NT2/D1 (cell line): ENCODE measurements at regions not wholly inside any gene's neighbourhood (a gene's known extent, or its start where the extent isn't known, plus 50 kb on each side); places are given as distances from the start of the nearest gene placed in this dataset.

Experiments used
- DNase-seq: peaks from one replicate; pipeline ENCODE4 v3.0.0-alpha.2; 2011; ENCODE audit warnings: low read depth, low spot score
- H3K27me3 ChIP-seq: 2 replicates; pipeline ENCODE4 v1.6.0; 2011; ENCODE audit warnings: mild to moderate bottlenecking; ENCODE audit not compliant: insufficient read length, insufficient read depth
- H3K36me3 ChIP-seq: 2 replicates; pipeline ENCODE4 v1.6.1; 2011; ENCODE audit warnings: mild to moderate bottlenecking, low read length, mixed read lengths; ENCODE audit not compliant: insufficient read depth, insufficient read length
- H3K4me1 ChIP-seq: 2 replicates; pipeline ENCODE4 v1.5.1; 2011; ENCODE audit not compliant: insufficient read depth, insufficient read length
- H3K4me3 ChIP-seq: 2 replicates; pipeline ENCODE4 v1.5.1; 2011; ENCODE audit warnings: low read depth; ENCODE audit not compliant: insufficient read length
- H3K9ac ChIP-seq: 2 replicates; pipeline ENCODE4 v1.6.0; 2011; ENCODE audit warnings: low read depth; ENCODE audit not compliant: insufficient read length
- H3K9me3 ChIP-seq: 2 replicates; pipeline ENCODE4 v1.5.1; 2011; ENCODE audit warnings: mild to moderate bottlenecking, low read length; ENCODE audit not compliant: insufficient read depth
- SUZ12 ChIP-seq: IDR thresholded peaks from 2 replicates; pipeline ENCODE4 v1.6.1; 2011; ENCODE audit not compliant: insufficient read length, insufficient read depth; ENCODE audit errors: extremely low read depth
- YY1 ChIP-seq: IDR thresholded peaks from 2 replicates; pipeline ENCODE4 v1.6.1; 2011; ENCODE audit not compliant: insufficient read length, insufficient read depth
- ZNF274 ChIP-seq: IDR thresholded peaks from 2 replicates; pipeline ENCODE4 v1.6.1; 2011; ENCODE audit warnings: mild to moderate bottlenecking, low read depth, low read length

DNA sequence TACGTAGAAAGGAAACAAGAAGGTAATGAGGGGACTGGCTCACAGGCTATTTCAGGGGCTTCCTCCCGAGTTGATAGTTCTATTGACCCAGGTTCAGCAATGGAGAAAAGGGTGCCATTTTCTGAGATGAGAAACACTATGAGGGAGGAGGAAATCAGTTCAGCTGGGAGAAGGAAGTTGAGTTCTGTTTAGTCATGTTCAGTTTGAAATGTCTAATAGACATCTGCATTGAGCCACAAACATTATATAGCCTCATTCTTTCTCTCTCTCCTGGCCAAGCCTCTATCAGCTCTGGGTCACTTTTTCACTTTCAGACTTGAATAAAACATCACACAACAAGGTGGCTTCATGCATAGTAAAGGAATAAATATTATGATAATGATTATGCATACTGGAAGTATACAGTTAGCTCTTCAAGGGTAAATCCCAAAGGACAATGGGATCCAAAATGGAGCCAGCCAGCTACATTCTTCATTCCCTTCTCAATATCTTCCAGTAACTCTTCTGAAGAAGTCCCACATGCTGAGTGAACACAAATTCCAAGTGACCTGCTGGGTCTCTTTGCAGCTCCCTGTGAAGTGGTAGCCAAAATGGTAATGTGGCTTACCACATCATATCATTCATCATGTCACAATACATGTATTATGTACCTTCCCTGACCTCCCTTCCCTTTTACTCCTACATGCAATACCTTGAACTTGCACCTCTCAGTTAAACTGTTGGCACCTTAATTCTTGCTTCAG, 80.9 kb upstream of the CD44 start:
- H3K9me3 ChIP-seq: no peaks in the 10 kb centered on the region
- no peak for TF ChIP-seq YY1
- no peak for TF ChIP-seq ZNF274
- no peak for TF ChIP-seq SUZ12
- no peak overlapping the region for H3K9ac ChIP-seq
- no peaks in the 10 kb centered on the region for H3K36me3 ChIP-seq
- no peaks in the 10 kb centered on the region for H3K27me3 ChIP-seq
- DNase-seq: no peak
- no peaks in the 10 kb centered on the region for H3K4me1 ChIP-seq
- no peak overlapping the region for H3K4me3 ChIP-seq

DNA sequence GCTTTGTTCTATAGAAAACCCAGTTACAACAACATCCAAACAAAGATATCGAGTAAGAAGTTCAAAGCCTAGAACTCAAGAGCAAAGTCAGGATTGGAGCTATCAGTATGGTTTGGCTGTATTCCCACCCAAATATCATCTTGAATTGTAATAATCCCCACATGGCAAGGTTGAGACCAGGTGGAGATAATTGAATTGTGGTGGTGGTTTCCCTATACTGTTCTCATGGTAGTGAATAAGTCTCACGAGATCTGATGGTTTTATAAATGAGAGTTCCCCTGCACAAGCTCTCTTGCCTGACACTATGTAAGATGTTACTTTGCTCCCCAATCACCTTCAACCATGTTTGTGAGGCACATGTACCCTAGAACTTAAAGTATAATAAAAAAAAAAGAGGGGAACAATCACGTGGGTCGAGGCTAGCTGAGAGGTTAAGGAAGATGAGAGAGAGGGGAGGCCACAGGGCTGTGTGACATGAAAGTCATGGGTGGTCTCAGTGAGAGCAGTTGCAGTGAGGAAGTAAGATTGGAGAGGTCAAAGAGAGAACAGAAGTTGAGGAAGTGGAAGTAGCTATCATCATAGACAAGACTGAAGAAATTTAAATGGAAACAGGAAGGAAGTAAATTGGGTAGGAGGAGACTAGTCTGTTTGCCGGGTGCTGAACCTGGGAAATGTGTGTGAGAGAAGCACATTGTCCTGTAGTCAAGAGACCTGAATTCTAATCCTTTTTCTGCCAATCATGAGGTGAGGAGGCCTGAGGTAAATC, 80.1 kb upstream of the CD44 start:
- H3K9me3 ChIP-seq: no peaks in the 10 kb centered on the region
- H3K9ac ChIP-seq: no peak overlapping the region
- no peak for TF ChIP-seq ZNF274
- no peak for TF ChIP-seq YY1
- no peak for TF ChIP-seq SUZ12
- H3K4me3 ChIP-seq: no peak overlapping the region
- no peak for DNase-seq
- no peaks in the 10 kb centered on the region for H3K36me3 ChIP-seq
- no peaks in the 10 kb centered on the region for H3K27me3 ChIP-seq
- H3K4me1 ChIP-seq: no peaks in the 10 kb centered on the region

- no peaks in the 10 kb centered on the region for H3K4me1 ChIP-seq
- DNase-seq: no peak
Observed at GRCh38 chr11:35061516-35062440, 77.2 kb upstream of the CD44 start.

DNA sequence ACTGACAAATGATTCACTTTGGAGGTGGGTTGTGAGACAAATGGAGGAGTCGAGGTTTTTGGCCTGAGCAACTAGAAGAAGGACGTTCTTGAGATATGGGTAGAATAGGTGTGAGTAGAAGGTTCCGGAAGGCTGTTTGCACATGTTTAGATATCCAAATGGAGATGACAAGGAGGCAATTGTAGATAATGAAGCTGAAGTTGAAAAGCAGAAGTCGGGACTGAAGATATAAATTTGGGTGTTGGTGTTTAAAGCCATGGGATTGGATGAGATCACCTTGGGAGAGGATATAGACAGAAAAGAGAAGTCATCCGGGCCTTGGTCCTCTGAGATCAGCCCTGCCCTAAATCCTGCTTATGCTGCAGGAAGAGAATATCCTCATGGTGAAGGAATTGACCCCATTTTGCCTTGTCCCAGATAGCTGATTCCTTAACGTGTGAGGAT, 75.5 kb upstream of the CD44 start:
- H3K27me3 ChIP-seq: no peaks in the 10 kb centered on the region
- no peaks in the 10 kb centered on the region for H3K4me1 ChIP-seq
- no peak overlapping the region for H3K4me3 ChIP-seq
- no peaks in the 10 kb centered on the region for H3K9me3 ChIP-seq
- no peaks in the 10 kb centered on the region for H3K36me3 ChIP-seq
- H3K9ac ChIP-seq: no peak overlapping the region
- DNase-seq: no peak
- TF ChIP-seq ZNF274 (no peak), YY1 (no peak), SUZ12 (no peak)

More at GRCh38 chr11:35061516-35062440, 77.2 kb upstream of the CD44 start:
- Histone ChIP-seq H3K36me3 (no peaks in the 10 kb centered on the region), H3K4me3 (no peak overlapping the region), H3K27me3 (no peaks in the 10 kb centered on the region), H3K9ac (no peak overlapping the region), H3K9me3 (no peaks in the 10 kb centered on the region)
- TF ChIP-seq ZNF274 (no peak), YY1 (no peak), SUZ12 (no peak)

DNA sequence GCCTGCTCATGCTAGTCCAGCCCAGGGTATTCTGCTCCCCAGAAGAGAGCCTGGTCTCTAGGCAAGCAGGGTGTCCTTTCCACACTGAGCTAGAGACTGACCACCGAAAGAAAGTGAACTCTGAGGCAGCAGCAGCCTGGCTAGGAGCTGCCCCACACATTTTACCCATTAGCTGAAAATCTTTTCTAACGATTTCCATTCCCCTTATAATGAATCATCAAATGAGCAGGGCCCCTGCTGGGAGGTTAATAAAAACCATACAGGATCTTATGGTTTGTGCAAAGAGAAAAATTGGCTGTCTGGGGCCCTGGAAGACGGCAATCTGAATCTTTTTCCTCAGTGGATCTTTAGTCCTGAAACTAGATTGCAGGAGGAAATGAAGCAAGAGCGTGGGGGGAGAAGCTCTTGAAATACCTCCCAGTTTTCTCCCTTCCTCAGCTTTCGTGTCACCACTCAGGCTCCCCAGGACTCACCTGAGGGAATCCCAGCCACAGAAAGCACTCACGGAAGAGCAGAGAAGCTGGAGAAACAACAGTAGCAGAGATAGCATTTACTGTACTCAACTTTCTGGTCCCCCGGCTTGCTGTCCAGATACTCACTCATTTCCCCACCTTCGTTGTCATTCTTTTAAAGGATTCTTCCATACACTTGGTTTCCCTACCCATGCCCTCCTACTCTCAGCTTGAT, 74.7 kb upstream of the CD44 start:
- no peak overlapping the region for H3K9ac ChIP-seq
- no peaks in the 10 kb centered on the region for H3K27me3 ChIP-seq
- H3K4me1 ChIP-seq: no peaks in the 10 kb centered on the region
- H3K4me3 ChIP-seq: no peak overlapping the region
- no peak for DNase-seq
- no peaks in the 10 kb centered on the region for H3K36me3 ChIP-seq
- H3K9me3 ChIP-seq: no peaks in the 10 kb centered on the region
- TF ChIP-seq YY1 (no peak), SUZ12 (no peak), ZNF274 (no peak)

DNA sequence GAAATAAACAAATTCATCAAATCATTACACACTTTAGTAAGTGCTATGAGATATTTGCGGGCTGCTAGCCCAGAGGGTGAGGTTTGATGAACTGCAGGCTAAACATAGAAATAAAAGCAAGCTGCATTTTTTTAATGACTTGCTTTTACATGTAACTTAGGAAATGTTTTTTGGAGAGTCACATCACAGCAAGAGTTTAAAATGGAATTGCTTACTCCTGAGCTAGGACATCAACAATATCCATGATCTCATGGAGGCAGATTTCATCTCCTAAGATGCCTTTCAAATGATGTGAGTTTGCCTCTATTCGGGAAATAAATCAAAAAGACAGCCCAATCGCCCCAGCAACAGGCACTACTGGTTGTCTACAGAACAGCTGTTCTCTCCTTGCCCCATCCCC, 73.4 kb upstream of the CD44 start:
- TF ChIP-seq SUZ12 (no peak), YY1 (no peak), ZNF274 (no peak)
- Histone ChIP-seq H3K36me3 (no peaks in the 10 kb centered on the region), H3K4me1 (no peaks in the 10 kb centered on the region), H3K9ac (no peak overlapping the region), H3K27me3 (no peaks in the 10 kb centered on the region), H3K4me3 (no peak overlapping the region), H3K9me3 (peaks cover 6% of the 10 kb centered on the region; the same call in 1 of the 2 replicates)
- no peak for DNase-seq
